ENCODE measurements at regions not wholly inside any gene's neighbourhood (a gene's known extent, or its start where the extent isn't known, plus 50 kb on each side); places are given as distances from the start of the nearest gene placed in this dataset.

- H3K36me3 ChIP-seq (replicated peaks; ENCODE audit: low read depth, low read length), result no peaks in the 10 kb centered on the region
- H4K20me1 ChIP-seq (ENCODE audit: insufficient read depth, low read length), result no peaks in the 10 kb centered on the region
- H2AFZ ChIP-seq (ENCODE audit: low read depth, low read length), result no peak overlapping the region
- no peak overlapping the region for H3K27ac ChIP-seq (ENCODE audit: low read length)
- H3K4me2 ChIP-seq (ENCODE audit: low read length), result peak overlapping the region; percentile 63
- H3K4me3 ChIP-seq (ENCODE audit: low read length), result peak overlapping the region; percentile 3; the same call in 1 of the 2 replicates
- no peak overlapping the region for H3K9ac ChIP-seq (ENCODE audit: low read length)
- H3K79me2 ChIP-seq (ENCODE audit: low read length), result no peaks in the 10 kb centered on the region
- TF ChIP-seq, protein P1, sequence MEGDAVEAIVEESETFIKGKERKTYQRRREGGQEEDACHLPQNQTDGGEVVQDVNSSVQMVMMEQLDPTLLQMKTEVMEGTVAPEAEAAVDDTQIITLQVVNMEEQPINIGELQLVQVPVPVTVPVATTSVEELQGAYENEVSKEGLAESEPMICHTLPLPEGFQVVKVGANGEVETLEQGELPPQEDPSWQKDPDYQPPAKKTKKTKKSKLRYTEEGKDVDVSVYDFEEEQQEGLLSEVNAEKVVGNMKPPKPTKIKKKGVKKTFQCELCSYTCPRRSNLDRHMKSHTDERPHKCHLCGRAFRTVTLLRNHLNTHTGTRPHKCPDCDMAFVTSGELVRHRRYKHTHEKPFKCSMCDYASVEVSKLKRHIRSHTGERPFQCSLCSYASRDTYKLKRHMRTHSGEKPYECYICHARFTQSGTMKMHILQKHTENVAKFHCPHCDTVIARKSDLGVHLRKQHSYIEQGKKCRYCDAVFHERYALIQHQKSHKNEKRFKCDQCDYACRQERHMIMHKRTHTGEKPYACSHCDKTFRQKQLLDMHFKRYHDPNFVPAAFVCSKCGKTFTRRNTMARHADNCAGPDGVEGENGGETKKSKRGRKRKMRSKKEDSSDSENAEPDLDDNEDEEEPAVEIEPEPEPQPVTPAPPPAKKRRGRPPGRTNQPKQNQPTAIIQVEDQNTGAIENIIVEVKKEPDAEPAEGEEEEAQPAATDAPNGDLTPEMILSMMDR (IDR thresholded peaks at IDR 0.05; ENCODE audit: low read depth, low read length), result no peak
- no peak for TF ChIP-seq EZH2phosphoT487 (IDR thresholded peaks at IDR 0.05; ENCODE audit: low read depth)
- H3K4me1 ChIP-seq (ENCODE audit: low read length), result peaks cover 34% of the 10 kb centered on the region
- H3K27me3 ChIP-seq (ENCODE audit: low read depth, low read length), result no peaks in the 10 kb centered on the region
- no peaks in the 10 kb centered on the region for H3K9me3 ChIP-seq (ENCODE audit: insufficient read depth, low read length)
These were observed 185.8 kb upstream of the HS6ST1 start for GRCh38 chr2:128504246-128505149.

DNA sequence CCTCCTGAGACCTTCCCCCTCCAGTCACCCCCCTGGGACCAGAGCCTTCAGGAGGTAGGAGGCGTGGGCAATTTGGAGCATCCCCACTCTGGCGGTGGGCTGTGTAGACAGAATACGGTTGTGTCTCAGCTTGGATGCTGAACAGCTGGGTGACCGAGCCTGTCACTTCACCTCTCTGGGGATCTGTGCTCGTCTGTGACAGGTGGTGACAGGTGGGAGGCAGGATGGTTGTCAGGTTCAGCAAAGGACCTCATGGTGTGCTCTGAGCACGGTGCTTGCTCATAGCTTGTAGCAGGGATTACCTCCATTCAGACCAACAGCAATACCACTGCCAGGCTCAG, 186.5 kb upstream of the HS6ST1 start:
- H2AFZ ChIP-seq (ENCODE audit: low read depth, low read length), result no peak overlapping the region
- H3K4me1 ChIP-seq (ENCODE audit: low read length), result peaks cover 34% of the 10 kb centered on the region
- H3K4me2 ChIP-seq (ENCODE audit: low read length), result peak overlapping the region; percentile 23
- H3K27ac ChIP-seq (ENCODE audit: low read length), result no peak overlapping the region
- TF ChIP-seq EZH2phosphoT487 (IDR thresholded peaks at IDR 0.05; ENCODE audit: low read depth), result no peak
- no peaks in the 10 kb centered on the region for H3K27me3 ChIP-seq (ENCODE audit: low read depth, low read length)
- no peaks in the 10 kb centered on the region for H3K79me2 ChIP-seq (ENCODE audit: low read length)
- H4K20me1 ChIP-seq (ENCODE audit: insufficient read depth, low read length), result no peaks in the 10 kb centered on the region
- no peaks in the 10 kb centered on the region for H3K36me3 ChIP-seq (replicated peaks; ENCODE audit: low read depth, low read length)
- no peaks in the 10 kb centered on the region for H3K9me3 ChIP-seq (ENCODE audit: insufficient read depth, low read length)
- H3K4me3 ChIP-seq (ENCODE audit: low read length), result no peak overlapping the region
- no peak overlapping the region for H3K9ac ChIP-seq (ENCODE audit: low read length)

GRCh38 chr2:128505575-128506526, 187.2 kb upstream of the HS6ST1 start:
- TF ChIP-seq, protein P1 (IDR thresholded peaks at IDR 0.05; ENCODE audit: low read depth, low read length), result no peak
- TF ChIP-seq EZH2phosphoT487 (IDR thresholded peaks at IDR 0.05; ENCODE audit: low read depth), result no peak
- H3K27me3 ChIP-seq (ENCODE audit: low read depth, low read length), result no peaks in the 10 kb centered on the region
- H3K4me1 ChIP-seq (ENCODE audit: low read length), result peaks cover 34% of the 10 kb centered on the region
- no peaks in the 10 kb centered on the region for H4K20me1 ChIP-seq (ENCODE audit: insufficient read depth, low read length)
- no peaks in the 10 kb centered on the region for H3K9me3 ChIP-seq (ENCODE audit: insufficient read depth, low read length)
- H3K4me3 ChIP-seq (ENCODE audit: low read length), result no peak overlapping the region
- no peaks in the 10 kb centered on the region for H3K79me2 ChIP-seq (ENCODE audit: low read length)
- no peak overlapping the region for H2AFZ ChIP-seq (ENCODE audit: low read depth, low read length)
- H3K9ac ChIP-seq (ENCODE audit: low read length), result no peak overlapping the region
- H3K36me3 ChIP-seq (replicated peaks; ENCODE audit: low read depth, low read length), result no peaks in the 10 kb centered on the region
- H3K27ac ChIP-seq (ENCODE audit: low read length), result no peak overlapping the region
- H3K4me2 ChIP-seq (ENCODE audit: low read length), result peak overlapping the region; percentile 23; the same call in 1 of the 2 replicates

DNA sequence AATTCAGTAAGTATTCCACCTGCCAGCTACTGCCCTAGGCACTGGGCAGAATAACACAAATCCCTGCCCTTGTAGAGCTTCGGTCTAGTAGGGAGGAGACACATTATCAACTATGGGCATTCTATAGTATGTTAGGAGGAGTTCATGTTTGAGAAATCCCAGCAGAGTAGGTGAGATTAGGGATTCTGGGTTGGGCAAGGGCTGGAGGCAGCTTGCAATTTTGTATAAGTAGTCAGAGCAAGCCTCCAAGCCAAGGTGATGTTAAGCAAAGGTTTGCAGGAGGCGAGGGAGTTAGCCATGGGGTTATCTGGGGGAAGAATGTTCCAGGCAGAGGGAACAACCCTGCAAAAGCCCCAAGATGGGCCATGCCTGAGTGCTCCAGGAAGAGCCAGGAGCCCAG, 187.9 kb upstream of the HS6ST1 start:
- H3K27me3 ChIP-seq (ENCODE audit: low read depth, low read length), result no peaks in the 10 kb centered on the region
- TF ChIP-seq, protein P1 (IDR thresholded peaks at IDR 0.05; ENCODE audit: low read depth, low read length), result no peak
- TF ChIP-seq EZH2phosphoT487 (IDR thresholded peaks at IDR 0.05; ENCODE audit: low read depth), result no peak
- H3K4me1 ChIP-seq (ENCODE audit: low read length), result peaks cover 34% of the 10 kb centered on the region
- no peaks in the 10 kb centered on the region for H3K36me3 ChIP-seq (replicated peaks; ENCODE audit: low read depth, low read length)
- H3K79me2 ChIP-seq (ENCODE audit: low read length), result no peaks in the 10 kb centered on the region
- H3K27ac ChIP-seq (ENCODE audit: low read length), result no peak overlapping the region
- no peaks in the 10 kb centered on the region for H3K9me3 ChIP-seq (ENCODE audit: insufficient read depth, low read length)
- H4K20me1 ChIP-seq (ENCODE audit: insufficient read depth, low read length), result no peaks in the 10 kb centered on the region
- H3K4me3 ChIP-seq (ENCODE audit: low read length), result no peak overlapping the region
- no peak overlapping the region for H3K4me2 ChIP-seq (ENCODE audit: low read length)
- H3K9ac ChIP-seq (ENCODE audit: low read length), result no peak overlapping the region
- no peak overlapping the region for H2AFZ ChIP-seq (ENCODE audit: low read depth, low read length)
